Endothelial cell of umbilical vein (primary cell): ENCODE measurements at regions not wholly inside any gene's neighbourhood (a gene's known extent, or its start where the extent isn't known, plus 50 kb on each side); places are given as distances from the start of the nearest gene placed in this dataset.

Source experiments
- CTCF ChIP-seq, 2 donors: IDR thresholded peaks; 1 replicate in 1 of 2; 2 replicates in 1 of 2; pipeline ENCODE4 v1.5.1; 2011; ENCODE audit warnings: low read length in 2 of 2, mild to moderate bottlenecking in 2 of 2, moderate library complexity in 2 of 2, control low read depth in 1 of 2, inconsistent platforms in 1 of 2, low read depth in 1 of 2; ENCODE audit not compliant: insufficient read depth in 1 of 2; ENCODE audit errors: extremely low read depth in 1 of 2
- EZH2 ChIP-seq: IDR thresholded peaks from 2 replicates; pipeline ENCODE4 v1.6.1; 2012; ENCODE audit warnings: borderline replicate concordance, low read depth, mild to moderate bottlenecking, moderate library complexity, low read length, inconsistent platforms; ENCODE audit not compliant: severe bottlenecking
- POLR2A ChIP-seq: IDR thresholded peaks from 2 replicates; pipeline ENCODE4 v1.6.1; 2012; ENCODE audit warnings: low read depth, mild to moderate bottlenecking, control low read depth, low read length
- POLR2AphosphoS5 ChIP-seq: IDR thresholded peaks from 2 replicates; pipeline ENCODE4 v1.6.1; 2012; ENCODE audit warnings: low read depth, mild to moderate bottlenecking, control low read depth, low read length, moderate library complexity; ENCODE audit not compliant: insufficient read depth

- TF ChIP-seq CTCF (IDR thresholded peaks at IDR 0.05; ENCODE audit: extremely low read depth in 1 of 2, insufficient read depth in 1 of 2, low read depth in 1 of 2, low read length in 2 of 2) (no peak), EZH2 (no peak), POLR2A (no peak), POLR2AphosphoS5 (no peak)
These were observed 84.4 kb upstream of the KCNH8 start for GRCh38 chr3:19063936-19064335.
